ENCODE measurements at regions not wholly inside any gene's neighbourhood (a gene's known extent, or its start where the extent isn't known, plus 50 kb on each side); places are given as distances from the start of the nearest gene placed in this dataset.
"Not testable (repeated sequence)": the region's sequence is repeated elsewhere in the genome, so short reads cannot be mapped to it uniquely, and the experiment has no call there.

DNA sequence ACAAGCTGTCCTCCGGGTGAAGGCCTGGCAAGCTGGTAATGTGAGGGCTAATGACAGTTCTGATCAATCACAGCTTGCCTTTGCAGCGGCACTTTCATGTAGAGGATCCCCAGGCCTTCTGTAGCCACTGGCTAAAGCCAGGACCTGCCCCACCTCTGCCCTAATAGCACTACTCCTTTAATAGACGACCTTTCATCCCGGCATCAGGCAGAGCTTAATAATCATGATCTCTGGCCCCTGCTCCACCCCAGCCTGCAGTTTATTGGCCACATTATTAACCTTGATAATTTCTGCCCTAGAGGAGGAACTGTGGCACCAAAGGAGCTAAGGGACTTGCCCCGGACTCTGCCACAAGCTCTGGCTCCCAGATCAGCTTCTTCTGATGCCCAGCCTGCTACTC lies 142.3 kb upstream of the TBX3 start:
- no peak for DNase-seq

DNA sequence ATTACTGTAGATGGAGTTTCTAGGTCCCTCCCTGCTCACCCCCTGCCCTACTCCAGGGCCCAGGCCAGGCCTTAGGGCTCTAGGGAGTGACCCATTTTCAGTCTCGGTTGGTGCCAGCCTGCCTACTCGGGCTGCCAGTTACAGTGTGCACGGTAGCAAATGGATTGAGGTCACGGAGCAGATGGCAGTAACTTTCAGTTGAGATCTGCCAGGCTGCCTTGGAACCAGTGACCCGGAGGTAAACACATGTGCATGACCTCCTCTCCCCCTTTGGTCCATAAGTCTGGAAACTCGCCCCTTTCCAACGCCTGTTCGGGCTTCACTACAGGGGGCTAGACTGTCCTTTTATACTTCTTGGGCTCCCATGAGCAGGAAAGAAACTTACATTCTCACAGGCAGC lies 139.7 kb upstream of the TBX3 start:
- DNase-seq: no peak

DNA sequence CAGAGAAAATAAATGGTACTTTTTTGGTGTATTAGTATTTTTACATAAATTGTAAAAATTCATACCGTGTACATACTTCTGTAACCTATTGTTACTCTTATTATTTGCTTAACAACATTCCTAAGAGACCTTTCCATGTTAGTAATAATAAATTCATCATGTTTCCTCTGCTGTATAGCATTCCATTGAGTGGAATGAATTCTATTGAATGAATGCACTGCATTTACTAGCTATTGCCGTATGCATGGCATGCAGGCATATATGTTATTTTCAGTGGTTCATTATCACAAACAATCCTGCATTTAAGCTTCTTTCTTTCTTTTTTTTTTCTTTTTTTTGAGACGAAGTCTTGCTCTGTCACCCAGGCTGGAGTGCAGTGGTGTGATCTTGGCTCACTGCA lies 137.6 kb upstream of the TBX3 start:
- no peak for DNase-seq

DNA sequence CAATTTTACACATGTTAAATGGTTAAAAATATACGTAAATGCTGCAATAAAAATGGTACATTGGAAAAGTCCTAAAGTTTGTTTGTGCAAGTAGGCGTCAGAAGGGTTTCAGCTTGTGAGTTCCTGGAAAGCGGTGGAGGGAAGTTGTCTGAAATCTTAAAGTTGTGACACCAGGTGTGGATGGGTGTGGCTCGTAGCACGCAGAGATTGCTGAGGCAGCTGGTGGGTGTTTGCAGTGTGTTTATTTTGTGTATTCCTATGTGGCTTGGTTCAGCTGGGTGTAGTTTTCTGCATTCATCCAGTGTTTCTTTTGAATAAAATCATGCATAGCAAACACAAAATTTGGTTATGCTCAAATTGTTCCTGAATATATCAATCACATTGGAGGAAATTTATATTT lies 136.8 kb upstream of the TBX3 start:
- DNase-seq: no peak

DNA sequence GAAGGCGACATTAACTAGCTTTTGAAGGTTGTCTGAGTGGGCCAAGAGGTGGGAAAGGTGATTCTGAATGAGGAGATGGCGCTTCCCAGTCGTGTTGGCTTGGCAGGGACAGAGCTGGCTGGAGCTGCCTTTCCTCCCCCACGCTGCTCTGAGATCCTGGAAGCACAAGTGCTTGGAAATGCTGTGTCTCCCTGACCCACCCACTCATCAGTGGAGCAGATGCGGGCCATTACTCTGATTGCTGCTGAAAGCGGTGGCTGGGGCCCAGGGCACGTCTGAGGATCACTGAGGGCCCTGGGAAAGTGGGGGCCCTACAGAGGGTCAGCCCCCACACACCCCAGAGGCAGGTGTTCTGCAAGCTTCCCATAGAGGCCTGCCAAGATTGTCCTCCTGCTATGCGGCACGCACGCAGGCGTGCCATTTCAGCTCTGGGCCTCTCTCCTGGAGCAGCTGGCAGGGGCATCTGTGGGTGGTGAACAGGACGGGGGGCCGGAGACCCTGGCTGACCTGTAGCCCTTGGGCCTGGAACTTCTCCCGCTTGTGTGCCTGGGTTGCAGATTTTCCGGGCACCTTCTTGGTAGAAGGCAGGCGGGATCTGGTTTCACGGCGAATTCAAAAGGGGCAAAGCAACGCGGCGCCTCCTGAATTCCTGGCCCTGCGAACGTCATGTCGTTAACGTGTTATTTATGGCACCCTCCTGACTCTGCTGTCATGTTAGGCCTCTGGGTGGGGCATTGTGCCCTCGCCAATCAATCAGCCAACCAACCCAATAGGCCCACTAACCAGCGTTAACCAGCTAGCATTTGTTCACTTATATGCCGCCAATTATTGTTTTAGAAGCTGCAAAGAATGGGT lies 133.8 kb upstream of the TBX3 start:
- no peak for DNase-seq

DNA sequence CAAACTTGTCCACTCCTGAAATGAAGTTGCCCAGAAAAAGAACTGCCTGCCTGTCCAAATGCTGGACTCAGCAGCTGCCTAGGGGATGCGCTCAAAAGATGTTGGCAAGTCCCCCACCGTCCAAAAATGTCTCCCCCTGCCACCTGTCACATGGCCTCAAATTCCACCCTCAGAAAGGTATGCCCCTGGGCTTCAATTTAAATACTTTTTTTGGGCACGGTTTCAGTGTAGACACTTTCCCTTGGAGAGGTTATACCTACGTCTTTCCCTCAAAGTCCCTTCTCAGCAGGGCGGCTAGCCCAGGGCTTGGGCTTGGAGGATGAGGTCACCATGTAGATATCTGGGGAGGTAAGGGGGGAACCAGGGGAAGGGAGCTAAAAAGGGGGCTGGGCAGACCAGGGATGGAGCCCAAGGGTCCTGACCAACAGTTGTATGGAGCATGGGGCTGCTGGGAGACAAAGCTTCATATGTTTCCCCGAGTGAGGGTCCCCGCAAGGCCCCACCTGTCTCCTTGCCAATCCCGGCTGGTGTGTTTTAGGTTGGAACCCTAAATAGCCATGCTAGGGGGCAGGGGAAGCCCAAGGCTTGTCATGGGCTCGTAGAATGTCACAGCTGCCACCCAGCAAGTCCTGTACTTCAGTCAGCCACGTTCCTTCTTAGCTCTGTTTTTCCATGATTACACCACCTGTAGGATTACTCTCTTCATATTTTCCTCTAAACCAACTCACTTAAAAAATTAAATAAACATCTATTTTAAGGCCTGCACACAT lies 131.2 kb upstream of the TBX3 start:
- no peak for DNase-seq

DNA sequence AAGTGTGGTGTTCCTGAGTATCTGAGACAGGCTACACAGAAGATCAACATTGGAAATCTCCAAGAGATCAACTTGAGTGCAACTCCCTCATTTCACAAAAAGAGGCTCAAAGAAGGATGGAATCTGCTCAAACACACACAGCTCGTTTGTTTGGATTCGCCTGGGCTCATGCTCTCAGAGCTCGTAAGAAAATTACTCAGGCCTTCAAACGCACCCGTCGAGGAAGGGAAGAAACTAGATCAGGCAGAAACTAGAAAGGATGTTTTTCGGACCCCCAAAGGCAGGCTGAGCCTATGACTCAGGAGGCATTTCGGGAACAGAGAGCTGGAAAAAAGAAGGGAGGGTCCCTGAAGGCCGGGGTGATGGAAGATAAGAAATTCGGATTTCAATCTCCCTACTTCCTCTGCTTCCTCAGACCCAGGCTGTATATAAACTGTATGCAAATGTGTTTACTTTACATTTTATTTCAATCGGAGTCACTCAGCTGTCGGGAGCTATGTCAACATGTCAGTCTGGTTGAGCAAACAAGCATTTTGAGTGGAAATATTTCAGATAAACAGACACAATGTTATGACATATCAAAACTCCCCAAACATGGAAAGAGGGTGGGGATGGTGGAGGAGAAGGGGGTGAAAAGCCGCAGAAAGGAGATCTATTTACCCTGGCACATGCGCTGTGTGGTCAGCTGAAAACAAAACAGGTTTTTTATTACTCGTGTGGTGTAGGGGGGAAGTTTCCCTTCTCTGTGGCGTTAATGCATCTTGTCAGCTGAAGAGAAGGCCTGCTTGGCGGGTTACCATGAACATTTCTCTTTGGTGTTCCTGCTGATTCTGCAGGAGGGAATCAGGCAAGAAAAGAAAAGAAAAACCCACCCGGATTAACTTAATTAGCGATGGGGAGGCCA lies 129.1 kb upstream of the TBX3 start:
- DNase-seq: no peak

DNA sequence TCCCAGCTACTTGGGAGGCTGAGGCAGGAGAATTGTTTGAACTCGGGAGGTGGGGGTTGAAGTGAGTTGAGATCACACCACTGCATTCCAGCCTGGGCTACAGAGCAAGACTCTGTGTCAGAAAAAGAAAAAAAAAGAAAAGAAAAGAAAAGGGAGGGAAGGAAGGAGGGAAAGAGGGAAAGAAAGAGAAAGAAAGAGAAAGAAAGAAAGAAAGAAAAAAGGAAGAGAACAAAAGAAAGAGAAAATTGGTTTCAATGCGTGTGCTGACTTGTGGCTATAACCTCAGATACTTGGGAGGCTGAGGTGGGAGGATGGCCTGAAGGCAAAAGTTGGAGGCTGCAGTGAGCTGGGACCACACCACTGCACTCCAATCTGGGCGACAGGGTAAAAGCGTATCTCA lies 128.4 kb upstream of the TBX3 start:
- no peak for DNase-seq

DNA sequence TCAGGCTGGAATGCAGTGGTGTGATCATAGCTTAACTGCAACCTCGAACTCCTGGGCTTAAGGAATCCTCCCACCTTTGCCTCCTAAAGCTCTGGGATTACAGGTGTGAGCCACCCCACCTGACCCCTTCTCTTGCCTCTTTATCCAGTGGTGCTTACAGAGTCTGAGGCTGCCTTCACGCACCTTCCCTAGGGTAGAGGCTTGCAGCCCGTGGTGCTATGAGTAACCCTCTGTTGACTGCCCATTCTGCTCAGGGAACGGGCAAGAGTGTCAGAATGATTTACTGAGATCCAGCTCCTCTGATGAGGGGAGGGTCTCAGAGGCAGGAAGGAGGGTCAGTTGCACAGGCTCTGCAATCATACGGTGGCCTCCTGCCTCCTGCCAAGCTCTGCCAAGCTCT lies 125.1 kb upstream of the TBX3 start:
- DNase-seq: no peak

DNA sequence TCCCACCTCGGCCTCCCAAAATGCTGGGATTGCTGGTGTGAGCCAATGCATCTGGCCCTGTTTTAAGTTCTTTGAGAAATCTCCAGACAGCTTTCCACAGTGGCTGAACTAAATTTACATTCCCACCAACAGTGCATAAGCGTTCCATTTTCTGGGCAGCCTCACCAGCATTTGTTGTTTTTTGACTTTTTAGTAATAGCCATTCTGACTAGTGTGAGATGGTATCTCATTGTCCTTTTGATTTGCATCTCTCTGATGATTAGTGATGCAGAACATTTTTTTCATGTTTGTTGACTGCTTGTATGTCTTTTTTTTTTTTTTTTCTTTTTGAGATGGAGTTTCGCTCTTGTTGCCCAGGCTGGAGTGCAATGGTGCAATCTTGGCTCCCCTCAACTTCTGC lies 117.4 kb upstream of the TBX3 start:
- not testable (repeated sequence) for DNase-seq

DNA sequence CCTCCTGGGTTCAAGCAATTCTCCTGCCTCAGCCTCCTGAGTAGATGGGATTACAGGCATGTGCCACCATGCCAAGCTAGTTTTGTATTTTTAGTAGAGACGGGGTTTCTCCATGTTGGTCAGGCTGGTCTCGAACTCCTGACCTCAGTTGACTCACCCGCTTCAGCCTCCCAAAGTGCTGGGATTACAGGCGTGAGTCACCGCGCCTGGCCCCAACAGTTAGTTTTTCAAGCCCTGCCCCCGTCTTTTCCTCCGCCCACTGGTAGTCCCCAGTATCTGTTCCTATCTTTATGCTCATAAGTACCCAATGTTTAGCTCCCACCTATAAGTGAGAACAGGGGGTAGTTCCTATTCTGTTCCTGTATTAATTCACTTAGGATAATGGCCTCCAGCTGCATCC lies 116.6 kb upstream of the TBX3 start:
- DNase-seq: not testable (repeated sequence)

DNA sequence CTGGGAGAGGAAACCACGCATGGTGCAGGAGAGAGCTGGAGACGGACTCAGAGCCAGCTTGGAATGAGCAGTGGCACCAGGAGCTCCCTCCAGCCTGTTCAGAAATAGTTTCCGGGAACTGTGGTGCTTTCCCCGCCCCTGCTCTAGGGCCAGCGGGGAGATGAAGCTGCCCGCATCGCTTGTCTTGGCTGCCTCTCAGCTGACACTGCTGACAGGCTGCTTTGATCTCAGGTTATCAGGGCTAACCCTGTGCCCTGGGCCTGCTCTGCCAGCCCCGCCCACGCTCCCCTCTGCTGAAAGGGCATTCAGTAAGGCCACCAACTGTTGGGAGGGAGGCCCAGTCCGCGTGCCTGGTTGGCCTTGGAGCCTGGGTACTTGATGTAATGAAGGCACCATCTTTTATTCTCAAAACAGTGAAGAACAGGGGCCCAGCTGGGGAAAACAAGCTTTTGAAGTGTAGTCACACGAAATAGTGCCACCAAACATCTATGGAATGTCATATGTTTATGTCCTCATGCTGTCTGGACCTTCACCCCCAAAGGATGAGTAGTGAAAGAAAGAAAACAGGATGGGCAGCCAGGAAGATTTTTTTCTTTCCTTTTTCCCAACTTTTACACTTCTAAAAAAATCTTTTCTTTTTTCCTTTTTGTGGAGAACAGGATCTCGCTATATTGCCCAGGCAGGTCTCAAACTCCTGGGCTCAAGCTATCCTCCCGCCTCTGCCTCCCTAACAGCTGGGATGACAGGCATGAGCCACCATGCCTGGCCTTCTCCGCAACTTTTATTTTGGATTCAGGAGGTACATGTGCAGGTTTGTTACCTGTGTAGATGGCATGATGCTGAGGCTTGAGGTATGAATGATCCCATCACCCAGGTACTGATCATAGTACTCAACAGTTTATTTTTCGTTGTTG lies 115.9 kb upstream of the TBX3 start:
- DNase-seq: no peak

DNA sequence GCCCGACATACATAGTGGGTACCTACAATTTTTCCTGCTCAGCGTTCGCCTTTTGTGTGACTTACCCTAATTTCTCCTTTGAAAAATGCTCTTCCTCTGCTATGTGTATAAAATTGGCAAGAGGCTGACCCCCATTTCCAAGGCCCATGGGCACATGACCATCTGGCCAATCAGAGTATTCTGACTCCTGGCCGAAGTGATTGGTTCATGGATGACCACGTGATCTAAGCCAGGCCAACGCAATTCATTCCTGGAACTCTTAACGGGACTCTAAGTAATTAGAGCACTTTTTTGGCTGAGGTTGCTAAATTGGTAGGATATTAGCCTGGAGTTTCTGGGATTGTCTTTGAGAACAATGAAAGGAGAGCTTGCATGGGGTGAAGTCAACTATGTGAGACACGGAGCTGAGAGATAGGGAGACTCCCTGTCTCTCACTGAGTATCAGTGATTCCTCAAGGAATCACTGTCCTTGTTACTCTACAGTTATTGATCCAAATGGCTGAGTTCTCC lies 110.1 kb upstream of the TBX3 start:
- DNase-seq: no peak

DNA sequence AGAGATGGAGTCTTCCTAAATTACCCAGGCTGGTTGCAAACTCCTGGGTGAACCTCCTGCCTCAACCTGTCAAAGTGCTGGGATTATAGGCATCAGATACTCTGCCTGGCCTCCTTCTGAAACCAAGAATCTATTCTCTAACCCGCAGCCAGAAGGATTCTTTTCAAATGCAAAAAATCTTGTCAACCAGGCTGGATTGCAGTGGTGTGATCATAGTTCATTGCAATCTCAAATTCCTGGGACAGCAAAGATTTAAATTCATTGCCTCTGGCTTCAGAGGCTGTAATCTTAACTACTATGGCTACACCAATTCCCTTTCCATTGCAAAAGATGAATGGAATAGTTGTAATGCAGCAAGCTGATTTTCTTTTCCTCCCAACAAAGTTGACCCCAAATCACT lies 106.3 kb upstream of the TBX3 start:
- DNase-seq: no peak

DNA sequence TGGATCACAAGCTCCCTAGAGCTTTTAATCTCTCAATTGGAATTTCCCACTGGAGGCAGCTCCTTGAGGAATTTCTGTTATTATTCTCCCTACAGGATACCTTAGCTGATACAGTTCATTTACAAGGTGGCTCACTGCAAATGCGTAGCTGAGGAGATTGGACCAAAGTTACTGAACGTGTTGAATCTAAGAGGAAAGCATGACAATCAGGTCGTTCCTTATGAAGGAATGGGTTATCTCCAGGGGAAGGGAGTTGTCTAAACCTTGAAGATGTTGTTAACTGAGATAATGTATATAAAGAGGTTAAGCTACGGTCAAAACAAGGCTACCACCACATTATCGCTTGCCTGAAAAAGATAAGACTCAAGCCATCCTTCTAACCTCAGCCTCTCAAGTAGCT lies 105.8 kb upstream of the TBX3 start:
- no peak for DNase-seq

DNA sequence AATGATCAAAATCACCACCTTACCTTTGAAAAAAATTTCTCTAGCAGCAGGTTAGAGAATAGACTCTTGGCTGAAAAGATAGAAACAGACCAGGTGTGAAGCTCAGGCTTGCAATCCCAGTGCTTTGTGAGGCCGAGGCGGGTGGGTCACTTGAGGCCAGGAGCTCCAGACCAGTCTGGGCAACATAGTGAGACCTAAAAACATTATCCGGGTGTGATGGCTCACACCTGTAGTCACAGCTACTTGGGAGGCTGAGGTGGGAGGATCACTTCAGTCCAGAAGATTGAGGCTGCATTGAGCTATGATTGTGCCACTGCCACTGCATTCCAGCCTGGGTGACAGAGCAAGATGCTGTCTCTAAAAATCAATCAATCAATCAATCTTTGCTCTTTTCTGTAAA lies 105.3 kb upstream of the TBX3 start:
- no peak for DNase-seq

DNA sequence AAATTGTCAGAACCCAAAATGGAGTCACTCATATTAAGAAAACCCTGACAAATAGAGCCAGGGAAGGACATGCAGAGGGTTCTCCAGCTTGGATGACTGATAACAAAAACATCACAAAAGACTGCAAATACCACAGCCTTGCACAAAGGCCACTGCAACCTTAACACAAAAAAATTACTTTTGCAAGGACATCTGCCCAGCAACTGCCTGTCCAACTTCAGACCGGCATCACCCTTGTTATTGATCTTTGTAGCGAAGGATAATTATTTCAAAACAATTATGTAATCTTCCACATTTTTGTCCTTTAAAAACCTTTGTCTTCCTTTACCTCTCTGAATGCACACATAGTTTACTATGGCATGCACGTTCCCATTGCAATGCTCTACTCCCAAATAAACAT lies 100.6 kb upstream of the TBX3 start:
- no peak for DNase-seq

DNA sequence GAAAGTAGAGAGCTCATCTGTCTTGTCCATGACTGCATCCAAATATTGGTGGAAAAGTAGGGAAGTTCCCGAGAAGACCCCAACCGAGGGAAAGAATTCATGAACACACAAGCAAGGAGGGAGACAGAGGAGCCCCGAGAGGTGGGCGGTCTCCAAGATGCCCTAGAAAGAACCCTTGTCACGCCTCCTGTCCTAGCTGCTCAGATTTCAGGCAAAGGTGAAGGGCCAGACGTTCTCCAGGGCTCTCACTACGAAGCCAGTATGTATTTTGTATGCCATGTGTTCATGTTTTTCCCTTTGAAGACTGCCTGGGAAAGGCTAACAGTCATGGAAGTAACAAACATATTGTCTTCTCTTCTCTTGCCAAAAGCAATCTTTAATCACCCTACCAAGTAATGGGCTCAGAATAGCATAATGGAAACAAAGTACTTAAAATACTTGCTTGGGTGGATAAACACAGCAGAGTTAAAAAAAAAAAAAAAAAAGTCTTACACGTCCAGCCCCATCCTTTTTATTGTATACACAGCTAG lies 99.2 kb upstream of the TBX3 start:
- no peak for DNase-seq

DNA sequence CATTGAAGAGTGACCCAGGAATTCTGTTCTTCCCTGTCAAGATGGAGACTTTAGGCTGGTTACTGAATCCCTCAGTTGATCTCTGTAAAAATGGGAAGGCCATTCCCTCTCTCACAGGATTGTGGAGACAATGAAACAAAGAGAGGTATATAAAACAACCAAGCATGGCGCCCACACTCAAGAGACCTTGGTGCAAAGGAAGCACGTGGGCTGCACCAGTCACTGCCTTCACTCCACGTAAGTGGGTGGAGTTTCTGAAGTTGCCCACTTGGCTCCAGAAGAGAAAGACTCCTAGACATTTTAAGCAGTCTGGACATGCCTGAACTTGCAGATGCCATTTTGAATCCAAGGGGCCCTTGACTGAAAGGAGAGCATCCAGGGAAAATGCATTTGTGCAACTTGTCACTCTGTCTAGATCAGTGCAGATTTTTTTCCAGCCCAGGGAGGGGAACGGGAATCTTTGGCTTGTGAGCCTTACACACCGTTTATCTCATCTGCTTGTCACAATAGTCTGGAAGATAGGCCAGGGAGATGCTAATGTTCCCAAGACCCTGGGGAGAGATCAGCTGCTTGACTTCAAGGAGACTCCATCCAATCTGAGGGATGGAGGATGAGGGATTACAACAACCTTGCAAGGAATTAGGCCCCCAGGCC lies 96.9 kb upstream of the TBX3 start:
- no peak for DNase-seq

DNA sequence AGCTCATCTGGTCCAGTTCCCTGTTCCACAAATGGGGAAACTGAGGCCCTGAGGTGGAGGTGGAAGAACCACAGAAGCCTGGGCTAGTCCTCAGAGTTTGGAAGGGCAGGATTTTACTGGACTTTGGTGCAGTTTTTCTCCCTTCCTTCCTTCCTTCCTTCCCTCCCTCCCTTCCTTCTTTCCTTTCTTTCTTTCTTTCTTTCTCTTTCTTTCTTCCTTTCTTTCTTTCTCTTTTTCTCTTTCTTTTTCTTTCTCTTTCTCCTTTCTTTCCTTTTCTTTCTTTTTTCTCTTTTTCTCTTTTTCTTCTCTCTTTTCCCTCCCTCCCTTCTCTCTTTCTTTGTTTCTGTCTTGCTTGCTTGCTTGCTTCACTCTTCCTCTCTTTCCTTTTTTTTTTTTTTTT lies 95.7 kb upstream of the TBX3 start:
- DNase-seq: no peak

DNA sequence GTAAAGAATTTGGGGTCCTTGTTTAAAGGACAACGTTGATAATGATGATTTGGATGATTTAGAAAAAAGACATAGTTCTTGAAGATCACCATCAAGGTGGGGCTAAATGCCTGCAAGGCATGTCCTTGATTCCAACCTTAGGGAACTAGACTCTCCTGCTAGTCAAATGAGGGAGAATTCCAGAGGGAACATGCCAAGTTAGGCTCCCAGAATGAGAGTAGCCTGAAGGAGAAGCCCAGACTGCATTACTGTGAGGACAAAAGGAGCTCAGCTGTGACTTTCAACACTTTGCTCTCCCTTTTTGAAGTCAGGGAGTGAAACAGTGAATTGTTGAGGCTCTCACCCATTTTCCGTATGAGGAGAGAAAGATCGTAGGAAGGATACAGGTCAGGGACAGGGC lies 95.2 kb upstream of the TBX3 start:
- no peak for DNase-seq
